ENCODE measurements at regions not wholly inside any gene's neighbourhood (a gene's known extent, or its start where the extent isn't known, plus 50 kb on each side); places are given as distances from the start of the nearest gene placed in this dataset.

GRCh38 chr21:19853709-19854575 is 1144.3 kb upstream of the NCAM2 start:
- TF ChIP-seq TCF12 (IDR thresholded peaks at IDR 0.05; ENCODE audit: low read depth) (no peak), CEBPB (IDR thresholded peaks at IDR 0.05) (no peak), ZBTB7A (IDR thresholded peaks at IDR 0.05; ENCODE audit: low read depth) (no peak), RAD21 (IDR thresholded peaks at IDR 0.05; ENCODE audit: low read depth) (no peak), YY1 (IDR thresholded peaks at IDR 0.05; ENCODE audit: low read depth) (no peak), TAF1 (IDR thresholded peaks at IDR 0.05; ENCODE audit: low read depth) (no peak), CREB1 (IDR thresholded peaks at IDR 0.05; ENCODE audit: low read depth) (no peak), EP300 (IDR thresholded peaks at IDR 0.05; ENCODE audit: borderline replicate concordance) (no peak), NFIC (IDR thresholded peaks at IDR 0.05) (no peak), REST (IDR thresholded peaks at IDR 0.05; ENCODE audit: low read depth) (no peak), MAX (IDR thresholded peaks at IDR 0.05) (no peak), EGR1 (IDR thresholded peaks at IDR 0.05) (no peak), USF1 (IDR thresholded peaks at IDR 0.05) (no peak), FOXM1 (IDR thresholded peaks at IDR 0.05; ENCODE audit: borderline replicate concordance, low read depth) (no peak), TEAD4 (IDR thresholded peaks at IDR 0.05) (no peak)

- no peak for TF ChIP-seq TAF1 (IDR thresholded peaks at IDR 0.05; ENCODE audit: low read depth)
- TF ChIP-seq YY1 (IDR thresholded peaks at IDR 0.05; ENCODE audit: low read depth), result no peak
- TF ChIP-seq NFIC (IDR thresholded peaks at IDR 0.05), result no peak
- TF ChIP-seq RAD21 (IDR thresholded peaks at IDR 0.05; ENCODE audit: low read depth), result no peak
- TF ChIP-seq USF1 (IDR thresholded peaks at IDR 0.05), result no peak
- TF ChIP-seq TEAD4 (IDR thresholded peaks at IDR 0.05), result no peak
- TF ChIP-seq MAX (IDR thresholded peaks at IDR 0.05), result no peak
- no peak for TF ChIP-seq TCF12 (IDR thresholded peaks at IDR 0.05; ENCODE audit: low read depth)
- no peak for TF ChIP-seq CREB1 (IDR thresholded peaks at IDR 0.05; ENCODE audit: low read depth)
- TF ChIP-seq CEBPB (IDR thresholded peaks at IDR 0.05), result no peak
- no peak for TF ChIP-seq EGR1 (IDR thresholded peaks at IDR 0.05)
- TF ChIP-seq ZBTB7A (IDR thresholded peaks at IDR 0.05; ENCODE audit: low read depth), result no peak
- no peak for TF ChIP-seq EP300 (IDR thresholded peaks at IDR 0.05; ENCODE audit: borderline replicate concordance)
- TF ChIP-seq REST (IDR thresholded peaks at IDR 0.05; ENCODE audit: low read depth), result no peak
- TF ChIP-seq FOXM1 (IDR thresholded peaks at IDR 0.05; ENCODE audit: borderline replicate concordance, low read depth), result no peak
Observed at GRCh38 chr21:19855522-19855921, 1142.7 kb upstream of the NCAM2 start.

- TF ChIP-seq CEBPB (IDR thresholded peaks at IDR 0.05), result no peak
- no peak for TF ChIP-seq USF1 (IDR thresholded peaks at IDR 0.05)
- no peak for TF ChIP-seq EP300 (IDR thresholded peaks at IDR 0.05; ENCODE audit: borderline replicate concordance)
- TF ChIP-seq RAD21 (IDR thresholded peaks at IDR 0.05; ENCODE audit: low read depth), result no peak
- no peak for TF ChIP-seq EGR1 (IDR thresholded peaks at IDR 0.05)
- no peak for TF ChIP-seq NFIC (IDR thresholded peaks at IDR 0.05)
- TF ChIP-seq FOXM1 (IDR thresholded peaks at IDR 0.05; ENCODE audit: borderline replicate concordance, low read depth), result no peak
- TF ChIP-seq ZBTB7A (IDR thresholded peaks at IDR 0.05; ENCODE audit: low read depth), result no peak
- no peak for TF ChIP-seq REST (IDR thresholded peaks at IDR 0.05; ENCODE audit: low read depth)
- TF ChIP-seq YY1 (IDR thresholded peaks at IDR 0.05; ENCODE audit: low read depth), result no peak
- TF ChIP-seq TAF1 (IDR thresholded peaks at IDR 0.05; ENCODE audit: low read depth), result no peak
- no peak for TF ChIP-seq CREB1 (IDR thresholded peaks at IDR 0.05; ENCODE audit: low read depth)
Observed at GRCh38 chr21:19864476-19864875, 1133.7 kb upstream of the NCAM2 start.
